Calu3 (cell line): ENCODE measurements at regions not wholly inside any gene's neighbourhood (a gene's known extent, or its start where the extent isn't known, plus 50 kb on each side); places are given as distances from the start of the nearest gene placed in this dataset.

Experiments
- BruUV-seq: library from RNA; stranded (reverse); fragments of 400-500 nt; replicated peaks from 2 replicates; lab custom pipeline; 2021; lab: Mats Ljungman, UMichigan
- CTCF ChIA-PET: fragments of 300-600 bp; sonication (Branson Sonifier 250); formaldehyde crosslinking; loops from one replicate; lab custom pipeline; 2022; ENCODE audit warnings: antibody characterized with exemption; lab: Charles Lee
- DNase-seq: peaks from one replicate; pipeline ENCODE4 v3.0.0; 2022
- H3K27ac Mint-ChIP-seq: one replicate; pipeline ENCODE4 v1.8.0; 2022; ENCODE audit warnings: mixed read lengths; ENCODE audit not compliant: unreplicated experiment
- H3K27me3 Mint-ChIP-seq: one replicate; pipeline ENCODE4 v1.8.0; 2022; ENCODE audit warnings: mixed read lengths; ENCODE audit not compliant: unreplicated experiment
- H3K36me3 Mint-ChIP-seq: one replicate; pipeline ENCODE4 v1.8.0; 2022; ENCODE audit warnings: mild to moderate bottlenecking, moderate library complexity, mixed read lengths; ENCODE audit not compliant: insufficient read depth, unreplicated experiment
- H3K4me1 Mint-ChIP-seq: one replicate; pipeline ENCODE4 v1.8.0; 2022; ENCODE audit warnings: mild to moderate bottlenecking, low read depth, mixed read lengths; ENCODE audit not compliant: unreplicated experiment
- H3K4me3 Mint-ChIP-seq: one replicate; pipeline ENCODE4 v1.8.0; 2022; ENCODE audit warnings: mild to moderate bottlenecking, low read depth, moderate library complexity, mixed read lengths; ENCODE audit not compliant: unreplicated experiment
- H3K9me3 Mint-ChIP-seq: one replicate; pipeline ENCODE4 v1.8.0; 2022; ENCODE audit warnings: low read depth, mixed read lengths; ENCODE audit not compliant: unreplicated experiment
- CTCF ChIP-seq: fragments of 200-600 bp; IDR thresholded peaks from one replicate; pipeline ENCODE4 v1.8.0; 2022; ENCODE audit warnings: antibody characterized with exemption; ENCODE audit not compliant: unreplicated experiment
- intact Hi-C: fragments of 100-400 bp; cut with micrococcal nuclease; formaldehyde crosslinking; loops from one replicate; pipeline ENCODE4 v1.10.0; 2022; ENCODE audit not compliant: unreplicated experiment

- Mint-ChIP-seq H3K4me3 (no peak overlapping the region), H3K27ac (no peak overlapping the region), H3K36me3 (no peaks in the 10 kb centered on the region), H3K4me1 (no peaks in the 10 kb centered on the region), H3K9me3 (no peaks in the 10 kb centered on the region), H3K27me3 (peaks cover 71% of the 10 kb centered on the region)
- intact Hi-C loops = no loop called here
- CTCF ChIA-PET = interaction anchor here (0.7 kb wide), 1 partner anchor 30 kb away, joined by 3 read pairs; no protein-coding TSS in a partner anchor
- no peak for DNase-seq
- BruUV-seq = no TSS peak
- no peak for TF ChIP-seq CTCF
These were observed 122.2 kb downstream of the ACKR3 start for GRCh38 chr2:236691799-236692167.

GRCh38 chr2:236692937-236693336, 123.3 kb downstream of the ACKR3 start:
- Mint-ChIP-seq H3K27me3 (peaks cover 70% of the 10 kb centered on the region), H3K4me1 (no peaks in the 10 kb centered on the region), H3K27ac (no peak overlapping the region), H3K4me3 (no peak overlapping the region), H3K9me3 (no peaks in the 10 kb centered on the region), H3K36me3 (no peaks in the 10 kb centered on the region)
- no peak for TF ChIP-seq CTCF
- no peak for DNase-seq
- CTCF ChIA-PET = no interaction called here
- intact Hi-C loops = no loop called here
- BruUV-seq = no TSS peak

GRCh38 chr2:236693531-236693930, 123.9 kb downstream of the ACKR3 start:
- CTCF ChIA-PET = no interaction called here
- Mint-ChIP-seq H3K36me3 (no peaks in the 10 kb centered on the region), H3K27me3 (peaks cover 68% of the 10 kb centered on the region), H3K4me1 (no peaks in the 10 kb centered on the region), H3K9me3 (no peaks in the 10 kb centered on the region), H3K27ac (no peak overlapping the region), H3K4me3 (no peak overlapping the region)
- intact Hi-C loops = no loop called here
- no peak for TF ChIP-seq CTCF
- no peak for DNase-seq
- no TSS peak for BruUV-seq

- H3K4me1 Mint-ChIP-seq = no peaks in the 10 kb centered on the region
- no peak overlapping the region for H3K27ac Mint-ChIP-seq
- BruUV-seq = no TSS peak
- no peaks in the 10 kb centered on the region for H3K9me3 Mint-ChIP-seq
- CTCF ChIA-PET = no interaction called here
- no peak for DNase-seq
- intact Hi-C loops = no loop called here
- no peak for TF ChIP-seq CTCF
- peaks cover 68% of the 10 kb centered on the region for H3K27me3 Mint-ChIP-seq
- H3K4me3 Mint-ChIP-seq = no peak overlapping the region
- H3K36me3 Mint-ChIP-seq = no peaks in the 10 kb centered on the region
These were observed 124.7 kb downstream of the ACKR3 start for GRCh38 chr2:236694146-236694888.
